Activated naive CD8-positive, alpha-beta T cell (primary cell): ENCODE measurements at regions not wholly inside any gene's neighbourhood (a gene's known extent, or its start where the extent isn't known, plus 50 kb on each side); places are given as distances from the start of the nearest gene placed in this dataset.

Experiments
- H3K27ac Mint-ChIP-seq: one replicate; pipeline ENCODE4 v1.8.0; 2021; ENCODE audit warnings: mixed read lengths
- H3K27me3 Mint-ChIP-seq: one replicate; pipeline ENCODE4 v1.8.0; 2021; ENCODE audit warnings: mixed read lengths
- H3K36me3 Mint-ChIP-seq: one replicate; pipeline ENCODE4 v1.8.0; 2021; ENCODE audit warnings: mixed read lengths
- H3K4me1 Mint-ChIP-seq: one replicate; pipeline ENCODE4 v1.8.0; 2021; ENCODE audit warnings: low read depth, mixed read lengths
- H3K4me3 Mint-ChIP-seq: one replicate; pipeline ENCODE4 v1.8.0; 2021; ENCODE audit warnings: mild to moderate bottlenecking, mixed read lengths
- H3K9me3 Mint-ChIP-seq: one replicate; pipeline ENCODE4 v1.8.0; 2021; ENCODE audit warnings: low read depth, mixed read lengths

- no peaks in the 10 kb centered on the region for H3K36me3 Mint-ChIP-seq
- H3K27me3 Mint-ChIP-seq: peaks cover 5% of the 10 kb centered on the region
Observed at GRCh38 chr13:91196958-91197357, 150.5 kb upstream of the MIR17HG start.

DNA sequence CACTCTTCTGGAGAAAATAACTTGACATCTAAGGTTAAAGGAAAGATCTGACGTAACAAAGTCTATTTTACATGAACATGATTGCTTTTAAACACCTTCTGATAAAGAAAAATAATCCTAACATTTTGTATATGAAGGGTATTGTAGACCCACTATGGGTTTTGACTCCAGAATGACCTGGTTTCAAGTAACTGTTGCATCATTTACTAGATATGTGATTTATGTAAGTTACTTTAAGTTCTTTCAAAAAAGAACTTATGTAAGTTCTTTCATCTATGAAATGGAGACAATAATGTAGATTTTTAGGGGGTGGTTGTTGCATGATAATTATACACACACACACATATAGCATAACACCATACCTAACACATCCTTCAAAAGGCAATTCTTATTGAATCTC is 147.6 kb upstream of the MIR17HG start:
- Mint-ChIP-seq H3K36me3 (no peaks in the 10 kb centered on the region), H3K4me1 (no peaks in the 10 kb centered on the region), H3K27ac (no peak overlapping the region), H3K27me3 (peaks cover 5% of the 10 kb centered on the region), H3K9me3 (no peaks in the 10 kb centered on the region), H3K4me3 (no peak overlapping the region)

More at GRCh38 chr13:91196958-91197357, 150.5 kb upstream of the MIR17HG start:
- no peaks in the 10 kb centered on the region for H3K4me1 Mint-ChIP-seq
- H3K27ac Mint-ChIP-seq: no peak overlapping the region
- H3K9me3 Mint-ChIP-seq: no peaks in the 10 kb centered on the region
- H3K4me3 Mint-ChIP-seq: no peak overlapping the region

DNA sequence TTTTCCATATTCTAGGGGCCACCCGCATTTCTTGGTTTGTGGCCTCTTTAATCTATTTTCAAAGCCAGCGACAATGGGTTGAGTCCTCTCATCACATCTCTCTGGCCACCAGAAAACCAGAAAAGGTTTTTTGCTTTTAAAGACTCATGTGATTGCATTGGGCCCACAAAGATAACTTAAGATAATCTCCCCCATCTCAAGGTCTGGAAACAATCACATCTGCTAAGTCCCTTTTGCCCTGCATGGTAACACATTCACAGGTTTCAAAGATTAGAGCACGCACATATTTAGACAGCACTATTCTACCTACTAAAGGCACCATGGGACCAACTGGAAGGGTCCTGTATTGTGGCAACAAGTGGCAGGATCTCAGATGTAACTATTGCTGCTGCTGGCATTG is 147.0 kb upstream of the MIR17HG start:
- Mint-ChIP-seq H3K9me3 (no peaks in the 10 kb centered on the region), H3K27me3 (peaks cover 7% of the 10 kb centered on the region), H3K4me3 (no peak overlapping the region), H3K36me3 (no peaks in the 10 kb centered on the region), H3K4me1 (no peaks in the 10 kb centered on the region), H3K27ac (no peak overlapping the region)

DNA sequence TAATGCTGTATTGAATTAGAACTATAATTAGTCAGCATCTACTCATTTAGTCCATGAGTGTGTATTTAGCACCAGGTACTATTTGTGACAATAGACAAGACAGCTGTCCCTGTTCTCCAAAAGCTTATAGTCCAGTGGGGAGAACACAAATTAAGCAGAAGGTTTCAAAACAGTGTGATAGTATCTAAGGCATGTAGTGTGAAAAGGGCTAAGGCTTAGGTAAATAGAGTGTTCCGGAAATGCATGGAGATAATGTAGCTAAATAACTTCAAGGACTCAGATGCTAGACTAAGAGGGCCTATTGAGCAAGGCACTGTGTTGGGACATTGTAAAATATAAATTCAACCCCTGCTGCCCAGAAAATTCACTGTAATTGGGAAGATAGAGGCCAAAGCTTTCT is 144.1 kb upstream of the MIR17HG start:
- Mint-ChIP-seq H3K9me3 (no peaks in the 10 kb centered on the region), H3K27ac (no peak overlapping the region), H3K36me3 (no peaks in the 10 kb centered on the region)

DNA sequence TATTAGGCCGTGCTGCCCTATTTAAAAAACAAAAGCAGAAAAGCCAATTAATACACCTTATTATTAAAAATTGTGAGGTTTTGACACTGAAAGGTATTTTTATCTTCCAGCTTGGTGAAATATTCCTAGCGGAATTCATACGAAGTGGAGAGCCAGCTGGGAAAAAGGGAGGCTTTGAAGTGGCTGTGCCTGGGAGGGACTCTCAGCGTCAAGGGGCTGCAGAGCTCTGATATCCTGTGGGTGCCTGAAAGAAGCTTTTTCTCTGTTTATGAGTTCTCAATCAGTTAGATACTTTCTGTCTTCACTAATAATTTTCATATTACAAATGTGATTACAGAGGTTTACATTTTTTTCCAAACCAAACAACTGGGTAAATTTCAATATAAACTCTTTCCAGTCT is 140.2 kb upstream of the MIR17HG start:
- Mint-ChIP-seq H3K36me3 (no peaks in the 10 kb centered on the region), H3K9me3 (no peaks in the 10 kb centered on the region), H3K4me1 (no peaks in the 10 kb centered on the region), H3K4me3 (no peak overlapping the region), H3K27ac (no peak overlapping the region), H3K27me3 (peaks cover 9% of the 10 kb centered on the region)

More for the DNA sequence above, 144.1 kb upstream of the MIR17HG start:
- Mint-ChIP-seq H3K27me3 (peaks cover 5% of the 10 kb centered on the region), H3K4me1 (no peaks in the 10 kb centered on the region), H3K4me3 (no peak overlapping the region)

DNA sequence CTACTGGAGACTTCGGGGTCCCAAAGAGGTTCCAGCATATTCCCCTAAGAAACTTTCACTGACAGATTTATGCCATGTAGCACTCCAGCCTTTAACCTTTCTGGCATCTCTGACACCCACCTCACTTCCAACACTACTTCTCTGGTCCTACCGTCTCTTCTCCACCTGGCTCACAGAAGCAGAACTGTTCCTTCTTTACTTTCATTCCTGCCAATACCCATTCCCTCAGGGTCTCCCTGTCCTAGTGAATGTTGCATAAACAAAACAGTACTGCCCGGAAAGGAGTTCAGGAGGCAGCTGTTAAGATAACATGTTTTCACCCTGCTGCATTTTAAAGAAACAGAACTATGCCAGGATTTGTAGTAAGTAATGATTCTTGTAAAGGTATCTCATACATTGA is 136.0 kb upstream of the MIR17HG start:
- H3K27ac Mint-ChIP-seq: no peak overlapping the region
- no peaks in the 10 kb centered on the region for H3K9me3 Mint-ChIP-seq

DNA sequence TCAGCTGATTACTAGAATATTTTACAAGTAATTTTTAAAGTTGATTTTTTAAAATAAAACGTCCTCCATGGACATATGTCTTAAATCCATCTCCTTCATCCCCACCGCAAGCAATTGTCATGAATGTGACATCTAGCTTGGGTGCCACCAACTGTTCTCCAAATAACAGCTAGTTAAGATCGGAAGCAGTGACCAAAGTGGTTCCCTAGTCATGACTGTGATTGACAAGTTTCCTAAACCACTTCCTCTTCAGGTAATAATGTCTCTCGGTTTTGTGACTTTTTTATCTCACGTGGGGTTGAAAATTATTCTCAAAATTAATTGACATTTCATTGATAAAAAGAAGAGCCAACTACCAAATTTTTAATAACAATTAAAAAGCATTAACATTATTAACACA is 135.3 kb upstream of the MIR17HG start:
- Mint-ChIP-seq H3K36me3 (no peaks in the 10 kb centered on the region), H3K27ac (no peak overlapping the region), H3K27me3 (peaks cover 12% of the 10 kb centered on the region), H3K4me3 (no peak overlapping the region), H3K4me1 (no peaks in the 10 kb centered on the region), H3K9me3 (no peaks in the 10 kb centered on the region)

More for the DNA sequence above, 136.0 kb upstream of the MIR17HG start:
- Mint-ChIP-seq H3K36me3 (no peaks in the 10 kb centered on the region), H3K4me1 (no peaks in the 10 kb centered on the region), H3K4me3 (no peak overlapping the region), H3K27me3 (peaks cover 12% of the 10 kb centered on the region)

DNA sequence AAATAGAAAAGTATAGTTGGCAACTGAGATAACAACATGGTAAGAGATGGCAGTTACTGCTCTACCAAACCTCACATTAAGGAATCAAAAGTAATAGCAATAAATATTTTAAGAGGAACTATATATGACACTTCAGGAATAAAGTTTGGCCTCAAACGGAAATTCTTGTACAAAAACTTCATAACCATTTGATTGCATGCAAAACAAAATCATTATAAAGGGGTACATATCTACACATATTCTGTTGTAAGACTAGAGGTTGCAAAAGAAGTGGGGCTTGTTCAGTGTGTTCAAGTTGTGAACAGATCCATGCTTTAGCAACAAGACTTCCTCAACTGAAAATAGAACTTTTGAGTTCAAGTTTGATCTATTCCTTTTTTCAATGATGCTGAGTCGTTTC is 133.5 kb upstream of the MIR17HG start:
- H3K36me3 Mint-ChIP-seq: no peaks in the 10 kb centered on the region
- H3K27ac Mint-ChIP-seq: no peak overlapping the region
- H3K4me3 Mint-ChIP-seq: no peak overlapping the region
- no peaks in the 10 kb centered on the region for H3K4me1 Mint-ChIP-seq
- peaks cover 11% of the 10 kb centered on the region for H3K27me3 Mint-ChIP-seq
- H3K9me3 Mint-ChIP-seq: no peaks in the 10 kb centered on the region

- H3K4me1 Mint-ChIP-seq: no peaks in the 10 kb centered on the region
- no peak overlapping the region for H3K4me3 Mint-ChIP-seq
- H3K27ac Mint-ChIP-seq: no peak overlapping the region
- no peaks in the 10 kb centered on the region for H3K36me3 Mint-ChIP-seq
- no peaks in the 10 kb centered on the region for H3K9me3 Mint-ChIP-seq
- H3K27me3 Mint-ChIP-seq: peaks cover 13% of the 10 kb centered on the region
Observed at GRCh38 chr13:91216928-91217700, 130.4 kb upstream of the MIR17HG start.

- Mint-ChIP-seq H3K4me3 (no peak overlapping the region), H3K4me1 (no peaks in the 10 kb centered on the region), H3K27me3 (peaks cover 9% of the 10 kb centered on the region), H3K36me3 (no peaks in the 10 kb centered on the region), H3K27ac (no peak overlapping the region), H3K9me3 (no peaks in the 10 kb centered on the region)
Observed at GRCh38 chr13:91219201-91219600, 128.3 kb upstream of the MIR17HG start.

DNA sequence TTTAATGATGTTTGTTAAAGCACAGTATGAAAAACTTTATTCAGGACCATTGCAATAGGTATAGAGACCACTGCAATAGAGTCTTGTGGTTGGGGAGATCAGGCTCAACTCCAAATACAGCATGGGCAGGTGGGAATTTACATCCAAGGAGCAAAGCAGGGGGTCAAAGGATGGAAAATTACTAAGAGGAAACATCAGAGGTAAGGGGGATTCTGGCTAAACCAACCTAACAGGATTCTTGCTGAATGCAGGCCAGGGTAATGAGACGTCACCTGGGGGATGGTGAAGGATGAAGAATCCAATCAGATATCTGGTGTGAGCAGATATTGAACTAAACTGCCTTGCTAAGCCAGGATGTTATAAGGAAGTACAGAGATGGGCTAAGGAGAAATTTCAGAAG is 126.6 kb upstream of the MIR17HG start:
- no peak overlapping the region for H3K27ac Mint-ChIP-seq
- no peak overlapping the region for H3K4me3 Mint-ChIP-seq
- no peaks in the 10 kb centered on the region for H3K36me3 Mint-ChIP-seq
- no peaks in the 10 kb centered on the region for H3K4me1 Mint-ChIP-seq
- no peaks in the 10 kb centered on the region for H3K9me3 Mint-ChIP-seq
- peaks cover 6% of the 10 kb centered on the region for H3K27me3 Mint-ChIP-seq

GRCh38 chr13:91228108-91228507 is 119.4 kb upstream of the MIR17HG start:
- H3K9me3 Mint-ChIP-seq: no peaks in the 10 kb centered on the region

DNA sequence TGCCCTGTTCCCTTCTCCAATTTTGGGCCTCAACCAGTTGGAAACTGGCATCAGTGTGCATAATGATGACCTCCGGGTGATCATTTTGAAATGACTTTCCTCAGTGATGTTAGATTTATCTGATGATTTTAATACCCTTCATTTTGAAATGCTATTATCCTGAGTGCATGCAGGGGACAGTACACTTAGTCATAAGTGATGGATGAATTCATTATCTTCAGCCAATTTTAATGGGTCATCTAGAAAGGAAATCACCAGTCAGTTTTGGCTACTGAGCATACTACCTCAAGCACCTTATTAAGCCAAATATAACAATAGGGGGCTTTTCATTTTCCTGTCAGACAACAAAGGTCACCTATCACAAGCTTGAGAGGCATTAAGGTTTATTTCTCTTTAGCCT is 118.5 kb upstream of the MIR17HG start:
- Mint-ChIP-seq H3K4me3 (no peak overlapping the region), H3K27me3 (peaks cover 1% of the 10 kb centered on the region), H3K9me3 (no peaks in the 10 kb centered on the region), H3K27ac (no peak overlapping the region), H3K36me3 (no peaks in the 10 kb centered on the region), H3K4me1 (no peaks in the 10 kb centered on the region)

More at GRCh38 chr13:91228108-91228507, 119.4 kb upstream of the MIR17HG start:
- Mint-ChIP-seq H3K27me3 (peaks cover 1% of the 10 kb centered on the region), H3K4me3 (no peak overlapping the region), H3K4me1 (no peaks in the 10 kb centered on the region), H3K27ac (no peak overlapping the region), H3K36me3 (no peaks in the 10 kb centered on the region)

DNA sequence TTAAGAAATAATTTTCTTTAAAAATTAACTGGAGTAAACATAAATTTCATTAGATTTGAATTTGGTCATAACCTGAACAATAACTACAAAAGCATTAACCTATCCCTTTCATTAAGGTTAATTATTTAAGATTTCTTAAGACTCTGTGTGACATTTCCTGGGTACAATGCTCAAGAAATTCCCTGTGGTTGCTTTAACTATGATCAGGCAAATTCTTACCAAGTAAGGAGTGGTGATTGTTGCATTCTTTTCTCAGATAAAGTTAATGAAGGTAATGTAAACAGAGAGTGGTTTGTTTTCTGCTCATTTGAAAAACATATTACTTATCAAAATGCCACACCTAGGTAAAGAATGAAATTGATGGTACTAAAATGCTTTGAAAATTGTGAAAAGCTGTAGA is 114.8 kb upstream of the MIR17HG start:
- no peak overlapping the region for H3K27ac Mint-ChIP-seq
- no peaks in the 10 kb centered on the region for H3K4me1 Mint-ChIP-seq
- no peak overlapping the region for H3K4me3 Mint-ChIP-seq
- H3K36me3 Mint-ChIP-seq: no peaks in the 10 kb centered on the region
- no peaks in the 10 kb centered on the region for H3K9me3 Mint-ChIP-seq
- peaks cover 1% of the 10 kb centered on the region for H3K27me3 Mint-ChIP-seq

DNA sequence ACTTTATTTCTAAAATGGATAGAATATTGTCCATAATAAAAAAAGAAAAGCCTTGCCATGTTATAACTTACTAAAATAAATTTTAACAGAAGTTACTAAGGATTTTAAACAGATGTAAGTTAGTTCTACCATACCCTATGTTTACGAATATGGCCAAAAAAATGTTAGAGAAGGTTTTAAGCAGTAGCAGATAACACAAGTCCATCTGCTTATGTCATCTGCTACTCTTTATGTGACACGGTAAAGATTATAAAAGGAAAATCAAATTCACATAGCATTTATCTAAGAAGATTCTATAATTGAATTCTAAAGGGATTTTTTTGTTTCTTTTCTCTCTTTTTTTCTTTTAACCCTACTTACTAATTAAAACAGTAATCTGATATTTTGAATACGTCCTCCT is 114.2 kb upstream of the MIR17HG start:
- no peaks in the 10 kb centered on the region for H3K9me3 Mint-ChIP-seq
- peaks cover 1% of the 10 kb centered on the region for H3K27me3 Mint-ChIP-seq
- H3K36me3 Mint-ChIP-seq: no peaks in the 10 kb centered on the region
- no peak overlapping the region for H3K4me3 Mint-ChIP-seq
- H3K27ac Mint-ChIP-seq: no peak overlapping the region
- no peaks in the 10 kb centered on the region for H3K4me1 Mint-ChIP-seq

DNA sequence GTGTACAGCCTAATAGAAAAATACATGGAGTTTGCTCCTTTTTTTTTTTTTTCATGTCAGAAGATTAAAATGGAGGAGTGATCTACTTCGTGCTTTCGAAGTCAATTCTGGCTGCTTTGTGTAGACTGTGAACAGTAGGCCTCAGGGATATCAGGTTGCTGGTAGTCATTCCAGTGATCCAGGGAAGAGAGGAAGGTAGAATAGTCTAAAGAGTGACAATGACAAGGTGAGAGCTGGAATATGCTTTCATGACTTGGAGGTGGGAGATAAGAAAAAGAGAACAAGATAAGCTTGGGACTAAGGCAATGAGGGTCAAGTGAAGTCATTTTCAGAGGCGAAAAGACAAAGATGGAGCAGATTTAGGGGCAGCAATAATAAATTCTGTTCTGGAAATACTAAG is 111.3 kb upstream of the MIR17HG start:
- no peaks in the 10 kb centered on the region for H3K4me1 Mint-ChIP-seq
- no peaks in the 10 kb centered on the region for H3K9me3 Mint-ChIP-seq
- H3K4me3 Mint-ChIP-seq: no peak overlapping the region
- no peaks in the 10 kb centered on the region for H3K36me3 Mint-ChIP-seq
- H3K27ac Mint-ChIP-seq: no peak overlapping the region
- H3K27me3 Mint-ChIP-seq: peaks cover 1% of the 10 kb centered on the region
